ENCODE measurements at regions not wholly inside any gene's neighbourhood (a gene's known extent, or its start where the extent isn't known, plus 50 kb on each side); places are given as distances from the start of the nearest gene placed in this dataset.

- intact Hi-C loops (cut with micrococcal nuclease): no loop called here
- no peak for TF ChIP-seq SIN3A (IDR thresholded peaks at IDR 0.05; ENCODE audit: low read depth)
- TF ChIP-seq CTCF (IDR thresholded peaks at IDR 0.05 in 2 of 3, conservative IDR thresholded peaks at IDR 0.05 in 1 of 3; ENCODE audit: borderline replicate concordance in 1 of 3, insufficient read depth in 1 of 3, low read depth in 2 of 3, low read length in 2 of 3): no peak
- TF ChIP-seq EZH2 (IDR thresholded peaks at IDR 0.05): no peak
- TF ChIP-seq POLR2AphosphoS5 (IDR thresholded peaks at IDR 0.05; ENCODE audit: low read depth, low read length): no peak
- TF ChIP-seq TCF7L2 (IDR thresholded peaks at IDR 0.05; ENCODE audit: borderline replicate concordance, extremely low read depth, insufficient read depth, insufficient read length): no peak
- no peak for TF ChIP-seq ZNF274 (IDR thresholded peaks at IDR 0.05; ENCODE audit: low read depth, low read length)
These were observed 753.6 kb upstream of the STXBP6 start for GRCh38 chr14:25803386-25804018.

DNA sequence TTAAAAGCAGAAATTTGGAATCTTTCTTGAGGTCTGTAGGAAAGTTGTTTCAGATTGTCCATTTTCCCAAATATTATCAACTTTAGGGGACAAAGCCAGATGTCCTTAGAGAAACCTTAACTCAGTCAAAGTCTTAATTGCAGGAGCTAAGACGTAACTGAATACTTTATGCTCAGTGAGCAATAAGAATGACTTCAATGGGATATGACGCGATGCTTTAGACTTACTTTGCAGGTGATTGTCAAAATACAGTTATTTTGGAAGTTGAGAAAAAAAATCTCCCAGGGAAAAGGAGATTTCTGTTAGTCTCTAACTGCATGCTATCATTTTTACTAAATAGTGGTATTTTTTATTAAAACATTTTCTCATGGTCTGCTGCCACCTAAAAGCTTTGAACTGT lies 750.9 kb upstream of the STXBP6 start:
- H3K9me3 ChIP-seq (ENCODE audit: control insufficient read depth in 1 of 2, insufficient read depth in 1 of 2, low read depth in 1 of 2, low read length in 2 of 2): peaks cover 22 to 32% of the 10 kb centered on the region in 2 experiments; a peak in 2 of 4 replicates
- intact Hi-C loops (cut with micrococcal nuclease): no loop called here

More at GRCh38 chr14:25803386-25804018, 753.6 kb upstream of the STXBP6 start:
- POLR2A ChIA-PET: no interaction called here
- peaks cover 25 to 30% of the 10 kb centered on the region in 2 experiments; a peak in 2 of 4 replicates for H3K9me3 ChIP-seq (ENCODE audit: control insufficient read depth in 1 of 2, insufficient read depth in 1 of 2, low read depth in 1 of 2, low read length in 2 of 2)
- no peaks in the 10 kb centered on the region for H3K9me2 ChIP-seq (ENCODE audit: insufficient read depth)
- no TSS peak for BruUV-seq (replicated peaks)
- H3K27ac ChIP-seq (ENCODE audit: low read depth, low read length): no peak overlapping the region
- no peak overlapping the region for H2AFZ ChIP-seq (ENCODE audit: low read depth, low read length, poor library complexity, severe bottlenecking)
- no peaks in the 10 kb centered on the region for H3K79me2 ChIP-seq (ENCODE audit: insufficient read depth, low read length)
- no peaks in the 10 kb centered on the region for H3K27me3 ChIP-seq (ENCODE audit: insufficient read depth, low read length)
- H3K36me3 ChIP-seq (ENCODE audit: control insufficient read depth in 1 of 2, insufficient read depth in 2 of 2, low read length in 2 of 2): no peaks in the 10 kb centered on the region
- ATAC-seq: no peak
- no peak overlapping the region for H3K4me2 ChIP-seq (ENCODE audit: low read length)
- no peaks in the 10 kb centered on the region for H3K4me1 ChIP-seq (ENCODE audit: control insufficient read depth in 1 of 2, insufficient read depth in 2 of 2, low read length in 2 of 2)
- H3K9ac ChIP-seq (ENCODE audit: low read length): no peak overlapping the region
- DNase-seq (ENCODE audit: low read depth, low spot score): no peak
- CTCF ChIA-PET: no interaction called here
- RAD21 ChIA-PET (ENCODE audit: low non-redundant PET in 1 of 2, low total read pairs in 2 of 2, uncharacterized antibody in 2 of 2, unreplicated experiment in 2 of 2): no interaction called here
- H3K4me3 ChIP-seq (replicated peaks in 1 of 2; ENCODE audit: low read depth in 1 of 2, low read length in 2 of 2): no peak overlapping the region
- no peaks in the 10 kb centered on the region for H4K20me1 ChIP-seq (ENCODE audit: insufficient read depth)

More for the DNA sequence above, 750.9 kb upstream of the STXBP6 start:
- H3K9me2 ChIP-seq (ENCODE audit: insufficient read depth): no peaks in the 10 kb centered on the region
- RAD21 ChIA-PET (ENCODE audit: low non-redundant PET in 1 of 2, low total read pairs in 2 of 2, uncharacterized antibody in 2 of 2, unreplicated experiment in 2 of 2): no interaction called here
- TF ChIP-seq EZH2phosphoT487 (IDR thresholded peaks at IDR 0.05; ENCODE audit: borderline replicate concordance) (no peak), ZBTB33 (IDR thresholded peaks at IDR 0.05; ENCODE audit: extremely low read depth, insufficient replicate concordance, low read length) (no peak), SRF (IDR thresholded peaks at IDR 0.05; ENCODE audit: low read depth) (no peak), ELF1 (IDR thresholded peaks at IDR 0.05; ENCODE audit: borderline replicate concordance, low read depth) (no peak)
- no TSS peak for BruUV-seq (replicated peaks)
- no peak overlapping the region for H3K9ac ChIP-seq (ENCODE audit: low read length)
- no peaks in the 10 kb centered on the region for H3K4me1 ChIP-seq (ENCODE audit: control insufficient read depth in 1 of 2, insufficient read depth in 2 of 2, low read length in 2 of 2)
- H4K20me1 ChIP-seq (ENCODE audit: insufficient read depth): no peaks in the 10 kb centered on the region
- no peak for DNase-seq (ENCODE audit: low read depth, low spot score)
- no peaks in the 10 kb centered on the region for H3K36me3 ChIP-seq (ENCODE audit: control insufficient read depth in 1 of 2, insufficient read depth in 2 of 2, low read length in 2 of 2)
- H3K4me2 ChIP-seq (ENCODE audit: low read length): no peak overlapping the region
- H3K27me3 ChIP-seq (ENCODE audit: insufficient read depth, low read length): no peaks in the 10 kb centered on the region
- no peak for ATAC-seq
- no peaks in the 10 kb centered on the region for H3K79me2 ChIP-seq (ENCODE audit: insufficient read depth, low read length)
- no peak overlapping the region for H2AFZ ChIP-seq (ENCODE audit: low read depth, low read length, poor library complexity, severe bottlenecking)
- POLR2A ChIA-PET: no interaction called here
- CTCF ChIA-PET: no interaction called here
- no peak overlapping the region for H3K4me3 ChIP-seq (replicated peaks in 1 of 2; ENCODE audit: low read depth in 1 of 2, low read length in 2 of 2)
- no peak overlapping the region for H3K27ac ChIP-seq (ENCODE audit: low read depth, low read length)

Data from HCT116 (cell line).